ENCODE measurements at regions not wholly inside any gene's neighbourhood (a gene's known extent, or its start where the extent isn't known, plus 50 kb on each side); places are given as distances from the start of the nearest gene placed in this dataset.

DNA sequence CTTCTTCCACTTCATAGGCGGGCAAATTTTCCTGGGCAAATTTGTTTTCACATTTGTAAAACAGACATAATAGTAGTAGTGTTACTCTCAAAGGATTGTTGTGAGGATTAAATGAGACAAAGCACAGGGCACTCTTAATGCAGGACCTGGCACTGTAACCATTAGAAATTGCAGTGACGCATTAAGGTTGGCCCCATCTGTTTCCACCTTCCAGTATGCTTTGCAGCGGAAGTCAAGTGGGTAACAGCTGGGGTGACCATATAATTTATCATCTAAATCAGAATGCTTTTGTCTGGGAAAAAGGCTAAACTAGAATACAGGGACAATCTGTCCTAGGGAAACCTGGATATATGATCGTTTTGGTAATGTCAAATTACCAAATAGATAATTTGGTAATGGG is 132.5 kb upstream of the CACHD1 start:
- H3K9ac ChIP-seq (ENCODE audit: control insufficient read depth, extremely low read depth, insufficient read depth, low read length) = no peak overlapping the region
- H3K9me3 ChIP-seq (ENCODE audit: control insufficient read depth, low read depth, low read length) = no peaks in the 10 kb centered on the region
- no peak overlapping the region for H3K4me2 ChIP-seq (ENCODE audit: control insufficient read depth, extremely low read depth, insufficient read depth, low read depth, low read length)
- no peak overlapping the region for H3K27ac ChIP-seq (ENCODE audit: control insufficient read depth, insufficient read depth, low read length)
- DNase-seq (ENCODE audit: low read depth, low spot score) = no peak
- peaks cover 2% of the 10 kb centered on the region for H3K4me1 ChIP-seq (ENCODE audit: control insufficient read depth, extremely low read depth, insufficient read depth, low read length)
- TF ChIP-seq CTCF (optimal IDR thresholded peaks at IDR 0.05 in 1 of 3, IDR thresholded peaks at IDR 0.05 in 1 of 3, conservative IDR thresholded peaks at IDR 0.05 in 1 of 3; ENCODE audit: extremely low read depth in 1 of 3, insufficient read depth in 2 of 3, low read length in 3 of 3) = no peak
- TF ChIP-seq EZH2 (IDR thresholded peaks at IDR 0.05; ENCODE audit: low read length) = no peak
- H3K9me1 ChIP-seq (ENCODE audit: control insufficient read depth, extremely low read depth, insufficient read depth, low read length) = no peaks in the 10 kb centered on the region
- H3K4me3 ChIP-seq (ENCODE audit: control insufficient read depth in 2 of 3, extremely low read depth in 1 of 3, insufficient read depth in 2 of 3, low read depth in 1 of 3, low read length in 3 of 3) = no peak overlapping the region
- FAIRE-seq = no peak
- dilution Hi-C loops (cut with MboI; ENCODE audit: extremely low pct_ligation_motif_present, low sequenced_read_pairs) = no loop called here
- H2AFZ ChIP-seq (ENCODE audit: control insufficient read depth, low read length) = no peak overlapping the region
- H4K20me1 ChIP-seq (ENCODE audit: control insufficient read depth, extremely low read depth, insufficient read depth, low read length) = no peaks in the 10 kb centered on the region
- no peaks in the 10 kb centered on the region for H3K36me3 ChIP-seq (ENCODE audit: control insufficient read depth in 2 of 2, extremely low read depth in 1 of 2, insufficient read depth in 2 of 2, low read length in 2 of 2)
- H3K27me3 ChIP-seq (ENCODE audit: control insufficient read depth, extremely low read depth, insufficient read depth, low read length) = no peaks in the 10 kb centered on the region
- H3K79me2 ChIP-seq (ENCODE audit: control insufficient read depth, insufficient read depth, low read length) = no peaks in the 10 kb centered on the region

GRCh38 chr1:64337926-64338325 is 132.0 kb upstream of the CACHD1 start:
- Histone ChIP-seq H3K4me2 (ENCODE audit: control insufficient read depth, extremely low read depth, insufficient read depth, low read depth, low read length) (no peak overlapping the region), H3K79me2 (ENCODE audit: control insufficient read depth, insufficient read depth, low read length) (no peaks in the 10 kb centered on the region), H3K36me3 (ENCODE audit: control insufficient read depth in 2 of 2, extremely low read depth in 1 of 2, insufficient read depth in 2 of 2, low read length in 2 of 2) (no peaks in the 10 kb centered on the region), H3K27ac (ENCODE audit: control insufficient read depth, insufficient read depth, low read length) (no peak overlapping the region), H3K9ac (ENCODE audit: control insufficient read depth, extremely low read depth, insufficient read depth, low read length) (no peak overlapping the region), H3K4me1 (ENCODE audit: control insufficient read depth, extremely low read depth, insufficient read depth, low read length) (peaks cover 7% of the 10 kb centered on the region), H3K9me1 (ENCODE audit: control insufficient read depth, extremely low read depth, insufficient read depth, low read length) (no peaks in the 10 kb centered on the region), H4K20me1 (ENCODE audit: control insufficient read depth, extremely low read depth, insufficient read depth, low read length) (no peaks in the 10 kb centered on the region), H3K27me3 (ENCODE audit: control insufficient read depth, extremely low read depth, insufficient read depth, low read length) (no peaks in the 10 kb centered on the region), H3K4me3 (ENCODE audit: control insufficient read depth in 2 of 3, extremely low read depth in 1 of 3, insufficient read depth in 2 of 3, low read depth in 1 of 3, low read length in 3 of 3) (no peak overlapping the region), H2AFZ (ENCODE audit: control insufficient read depth, low read length) (no peak overlapping the region), H3K9me3 (ENCODE audit: control insufficient read depth, low read depth, low read length) (no peaks in the 10 kb centered on the region)
- no peak for DNase-seq (ENCODE audit: low read depth, low spot score)
- no peak for FAIRE-seq
- dilution Hi-C loops (cut with MboI; ENCODE audit: extremely low pct_ligation_motif_present, low sequenced_read_pairs) = no loop called here
- TF ChIP-seq EZH2 (IDR thresholded peaks at IDR 0.05; ENCODE audit: low read length) (no peak), CTCF (optimal IDR thresholded peaks at IDR 0.05 in 1 of 3, IDR thresholded peaks at IDR 0.05 in 1 of 3, conservative IDR thresholded peaks at IDR 0.05 in 1 of 3; ENCODE audit: extremely low read depth in 1 of 3, insufficient read depth in 2 of 3, low read length in 3 of 3) (no peak)
